ENCODE measurements at regions not wholly inside any gene's neighbourhood (a gene's known extent, or its start where the extent isn't known, plus 50 kb on each side); places are given as distances from the start of the nearest gene placed in this dataset.

DNA sequence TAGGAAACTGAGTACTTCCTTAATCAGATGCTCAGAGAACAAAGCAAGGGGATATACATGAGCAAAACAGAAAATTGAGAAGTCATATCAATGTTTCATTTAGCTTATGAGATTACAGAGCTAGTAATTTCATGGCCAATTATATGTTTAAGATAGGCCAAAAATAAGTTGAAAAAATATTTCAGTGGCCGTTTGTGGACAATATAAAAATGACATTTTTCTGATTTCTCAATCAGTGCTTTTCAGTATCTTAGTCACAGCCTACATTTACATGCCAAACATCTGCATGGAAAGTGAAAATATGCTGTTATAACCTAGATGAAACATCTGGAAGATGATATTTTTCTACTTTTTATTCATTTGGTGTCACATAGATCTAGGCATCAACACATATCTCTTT is 192.5 kb downstream of the HLX start:
- ATAC-seq = no peak
- TF ChIP-seq ZNF8 (CRISPR knock-in tag; IDR thresholded peaks at IDR 0.05) (no peak), ZFP3 (CRISPR knock-in tag; IDR thresholded peaks at IDR 0.05) (no peak), RARB (CRISPR knock-in tag; IDR thresholded peaks at IDR 0.05) (no peak), PPARA (CRISPR knock-in tag; IDR thresholded peaks at IDR 0.05; ENCODE audit: borderline replicate concordance) (no peak), SNAI2 (CRISPR knock-in tag; IDR thresholded peaks at IDR 0.05) (no peak), CSDC2 (CRISPR knock-in tag; IDR thresholded peaks at IDR 0.05) (no peak), TCF4 (CRISPR knock-in tag; IDR thresholded peaks at IDR 0.05; ENCODE audit: borderline replicate concordance) (no peak), ZFP30 (CRISPR knock-in tag; IDR thresholded peaks at IDR 0.05) (no peak), ESRRG (CRISPR knock-in tag; IDR thresholded peaks at IDR 0.05) (no peak), ISL1 (CRISPR knock-in tag; IDR thresholded peaks at IDR 0.05) (no peak), OSR1 (CRISPR knock-in tag; IDR thresholded peaks at IDR 0.05) (no peak), ARNTL (CRISPR knock-in tag; IDR thresholded peaks at IDR 0.05; ENCODE audit: borderline replicate concordance, low read depth) (no peak), BACH2 (CRISPR knock-in tag; IDR thresholded peaks at IDR 0.05; ENCODE audit: borderline replicate concordance) (no peak), ZNF565 (CRISPR knock-in tag; conservative IDR thresholded peaks at IDR 0.05; ENCODE audit: low read depth) (no peak), ZNF70 (CRISPR knock-in tag; IDR thresholded peaks at IDR 0.05) (no peak)
- TF ChIP-seq, protein P1, sequence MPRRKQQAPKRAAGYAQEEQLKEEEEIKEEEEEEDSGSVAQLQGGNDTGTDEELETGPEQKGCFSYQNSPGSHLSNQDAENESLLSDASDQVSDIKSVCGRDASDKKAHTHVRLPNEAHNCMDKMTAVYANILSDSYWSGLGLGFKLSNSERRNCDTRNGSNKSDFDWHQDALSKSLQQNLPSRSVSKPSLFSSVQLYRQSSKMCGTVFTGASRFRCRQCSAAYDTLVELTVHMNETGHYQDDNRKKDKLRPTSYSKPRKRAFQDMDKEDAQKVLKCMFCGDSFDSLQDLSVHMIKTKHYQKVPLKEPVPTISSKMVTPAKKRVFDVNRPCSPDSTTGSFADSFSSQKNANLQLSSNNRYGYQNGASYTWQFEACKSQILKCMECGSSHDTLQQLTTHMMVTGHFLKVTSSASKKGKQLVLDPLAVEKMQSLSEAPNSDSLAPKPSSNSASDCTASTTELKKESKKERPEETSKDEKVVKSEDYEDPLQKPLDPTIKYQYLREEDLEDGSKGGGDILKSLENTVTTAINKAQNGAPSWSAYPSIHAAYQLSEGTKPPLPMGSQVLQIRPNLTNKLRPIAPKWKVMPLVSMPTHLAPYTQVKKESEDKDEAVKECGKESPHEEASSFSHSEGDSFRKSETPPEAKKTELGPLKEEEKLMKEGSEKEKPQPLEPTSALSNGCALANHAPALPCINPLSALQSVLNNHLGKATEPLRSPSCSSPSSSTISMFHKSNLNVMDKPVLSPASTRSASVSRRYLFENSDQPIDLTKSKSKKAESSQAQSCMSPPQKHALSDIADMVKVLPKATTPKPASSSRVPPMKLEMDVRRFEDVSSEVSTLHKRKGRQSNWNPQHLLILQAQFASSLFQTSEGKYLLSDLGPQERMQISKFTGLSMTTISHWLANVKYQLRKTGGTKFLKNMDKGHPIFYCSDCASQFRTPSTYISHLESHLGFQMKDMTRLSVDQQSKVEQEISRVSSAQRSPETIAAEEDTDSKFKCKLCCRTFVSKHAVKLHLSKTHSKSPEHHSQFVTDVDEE (CRISPR knock-in tag; IDR thresholded peaks at IDR 0.05) = no peak
- TF ChIP-seq, protein P2, sequence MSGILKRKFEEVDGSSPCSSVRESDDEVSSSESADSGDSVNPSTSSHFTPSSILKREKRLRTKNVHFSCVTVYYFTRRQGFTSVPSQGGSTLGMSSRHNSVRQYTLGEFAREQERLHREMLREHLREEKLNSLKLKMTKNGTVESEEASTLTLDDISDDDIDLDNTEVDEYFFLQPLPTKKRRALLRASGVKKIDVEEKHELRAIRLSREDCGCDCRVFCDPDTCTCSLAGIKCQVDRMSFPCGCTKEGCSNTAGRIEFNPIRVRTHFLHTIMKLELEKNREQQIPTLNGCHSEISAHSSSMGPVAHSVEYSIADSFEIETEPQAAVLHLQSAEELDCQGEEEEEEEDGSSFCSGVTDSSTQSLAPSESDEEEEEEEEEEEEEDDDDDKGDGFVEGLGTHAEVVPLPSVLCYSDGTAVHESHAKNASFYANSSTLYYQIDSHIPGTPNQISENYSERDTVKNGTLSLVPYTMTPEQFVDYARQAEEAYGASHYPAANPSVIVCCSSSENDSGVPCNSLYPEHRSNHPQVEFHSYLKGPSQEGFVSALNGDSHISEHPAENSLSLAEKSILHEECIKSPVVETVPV (CRISPR knock-in tag; IDR thresholded peaks at IDR 0.05) = no peak
- TF ChIP-seq, protein P3, sequence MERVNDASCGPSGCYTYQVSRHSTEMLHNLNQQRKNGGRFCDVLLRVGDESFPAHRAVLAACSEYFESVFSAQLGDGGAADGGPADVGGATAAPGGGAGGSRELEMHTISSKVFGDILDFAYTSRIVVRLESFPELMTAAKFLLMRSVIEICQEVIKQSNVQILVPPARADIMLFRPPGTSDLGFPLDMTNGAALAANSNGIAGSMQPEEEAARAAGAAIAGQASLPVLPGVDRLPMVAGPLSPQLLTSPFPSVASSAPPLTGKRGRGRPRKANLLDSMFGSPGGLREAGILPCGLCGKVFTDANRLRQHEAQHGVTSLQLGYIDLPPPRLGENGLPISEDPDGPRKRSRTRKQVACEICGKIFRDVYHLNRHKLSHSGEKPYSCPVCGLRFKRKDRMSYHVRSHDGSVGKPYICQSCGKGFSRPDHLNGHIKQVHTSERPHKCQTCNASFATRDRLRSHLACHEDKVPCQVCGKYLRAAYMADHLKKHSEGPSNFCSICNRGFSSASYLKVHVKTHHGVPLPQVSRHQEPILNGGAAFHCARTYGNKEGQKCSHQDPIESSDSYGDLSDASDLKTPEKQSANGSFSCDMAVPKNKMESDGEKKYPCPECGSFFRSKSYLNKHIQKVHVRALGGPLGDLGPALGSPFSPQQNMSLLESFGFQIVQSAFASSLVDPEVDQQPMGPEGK (CRISPR knock-in tag; IDR thresholded peaks at IDR 0.05; ENCODE audit: borderline replicate concordance) = no peak

DNA sequence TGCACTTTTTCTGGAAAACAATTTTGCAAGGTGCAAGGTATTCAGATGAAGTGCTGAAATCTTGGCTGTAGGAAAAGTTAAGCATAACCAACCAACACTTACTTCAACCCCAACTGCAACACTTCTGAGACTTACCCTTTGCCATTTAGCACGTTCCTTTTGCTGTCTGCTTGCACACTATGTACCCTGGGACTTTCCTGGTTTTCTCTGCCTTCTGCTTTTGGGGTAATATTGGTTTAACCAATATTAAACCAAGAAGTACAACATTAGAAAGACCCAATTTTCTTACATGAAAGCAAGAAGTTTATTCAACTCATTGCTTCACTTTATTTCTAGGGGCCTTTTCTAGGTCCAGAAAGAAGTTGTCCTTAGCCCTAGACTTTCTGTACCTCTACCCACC is 193.0 kb downstream of the HLX start:
- no peak for TF ChIP-seq RARB (CRISPR knock-in tag; IDR thresholded peaks at IDR 0.05)
- no peak for TF ChIP-seq GLIS3 (CRISPR knock-in tag; IDR thresholded peaks at IDR 0.05)
- TF ChIP-seq BACH2 (CRISPR knock-in tag; IDR thresholded peaks at IDR 0.05; ENCODE audit: borderline replicate concordance) = no peak
- TF ChIP-seq ZNF70 (CRISPR knock-in tag; IDR thresholded peaks at IDR 0.05) = no peak
- TF ChIP-seq, protein P1 (CRISPR knock-in tag; IDR thresholded peaks at IDR 0.05) = no peak
- TF ChIP-seq ZFP30 (CRISPR knock-in tag; IDR thresholded peaks at IDR 0.05) = no peak
- TF ChIP-seq TCF4 (CRISPR knock-in tag; IDR thresholded peaks at IDR 0.05; ENCODE audit: borderline replicate concordance) = no peak
- TF ChIP-seq ISL1 (CRISPR knock-in tag; IDR thresholded peaks at IDR 0.05) = no peak
- TF ChIP-seq ZC3H10 (CRISPR knock-in tag; IDR thresholded peaks at IDR 0.05) = no peak
- no peak for TF ChIP-seq ZNF8 (CRISPR knock-in tag; IDR thresholded peaks at IDR 0.05)
- TF ChIP-seq SNAI2 (CRISPR knock-in tag; IDR thresholded peaks at IDR 0.05) = no peak
- no peak for ATAC-seq

DNA sequence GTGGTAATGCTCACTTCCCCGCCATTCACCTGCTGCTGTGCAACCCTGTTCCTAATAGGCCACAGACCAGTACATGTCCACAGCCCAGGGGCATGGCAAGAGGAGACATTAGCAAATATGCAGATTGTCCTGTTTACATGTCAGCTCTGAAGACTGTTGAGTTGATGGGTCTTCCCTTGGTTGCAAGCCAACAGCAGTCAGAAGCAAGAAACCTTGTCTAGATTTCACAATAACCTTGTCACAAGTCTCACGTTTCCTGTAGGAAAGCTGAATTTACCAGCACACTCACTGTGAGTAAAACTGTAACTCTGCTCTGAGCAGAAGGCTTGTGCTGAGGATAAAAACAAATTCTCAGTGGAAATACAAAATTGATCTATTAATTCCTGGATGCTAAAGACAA is 195.1 kb downstream of the HLX start:
- ATAC-seq = no peak
- TF ChIP-seq ZNF565 (CRISPR knock-in tag; conservative IDR thresholded peaks at IDR 0.05; ENCODE audit: low read depth) (no peak), PPARA (CRISPR knock-in tag; IDR thresholded peaks at IDR 0.05; ENCODE audit: borderline replicate concordance) (no peak), ZC3H10 (CRISPR knock-in tag; IDR thresholded peaks at IDR 0.05) (no peak), ZNF8 (CRISPR knock-in tag; IDR thresholded peaks at IDR 0.05) (no peak)
- TF ChIP-seq, protein P1 (CRISPR knock-in tag; IDR thresholded peaks at IDR 0.05) = no peak
- TF ChIP-seq, protein P2 (CRISPR knock-in tag; IDR thresholded peaks at IDR 0.05) = no peak
- TF ChIP-seq, protein P4, sequence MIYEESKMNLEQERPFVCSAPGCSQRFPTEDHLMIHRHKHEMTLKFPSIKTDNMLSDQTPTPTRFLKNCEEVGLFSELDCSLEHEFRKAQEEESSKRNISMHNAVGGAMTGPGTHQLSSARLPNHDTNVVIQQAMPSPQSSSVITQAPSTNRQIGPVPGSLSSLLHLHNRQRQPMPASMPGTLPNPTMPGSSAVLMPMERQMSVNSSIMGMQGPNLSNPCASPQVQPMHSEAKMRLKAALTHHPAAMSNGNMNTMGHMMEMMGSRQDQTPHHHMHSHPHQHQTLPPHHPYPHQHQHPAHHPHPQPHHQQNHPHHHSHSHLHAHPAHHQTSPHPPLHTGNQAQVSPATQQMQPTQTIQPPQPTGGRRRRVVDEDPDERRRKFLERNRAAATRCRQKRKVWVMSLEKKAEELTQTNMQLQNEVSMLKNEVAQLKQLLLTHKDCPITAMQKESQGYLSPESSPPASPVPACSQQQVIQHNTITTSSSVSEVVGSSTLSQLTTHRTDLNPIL (CRISPR knock-in tag; IDR thresholded peaks at IDR 0.05; ENCODE audit: low read depth) = no peak
